HepG2 (cell line): ENCODE measurements at regions not wholly inside any gene's neighbourhood (a gene's known extent, or its start where the extent isn't known, plus 50 kb on each side); places are given as distances from the start of the nearest gene placed in this dataset.

Experiments
- GLMP ChIP-seq: sonication (generic); formaldehyde crosslinking; IDR thresholded peaks from 2 replicates; pipeline ENCODE4 v1.9.0; 2021; ENCODE audit warnings: missing genetic modification reagents, mild to moderate bottlenecking, borderline replicate concordance
- RFX1 ChIP-seq: fragments of 450-650 bp; IDR thresholded peaks from 2 replicates; pipeline ENCODE4 v1.6.1; 2017
- TAF1 ChIP-seq: sonication (generic); formaldehyde crosslinking; IDR thresholded peaks from 2 replicates; pipeline ENCODE4 v1.4.0; 2020; ENCODE audit warnings: missing genetic modification reagents
- TOE1 ChIP-seq: sonication (generic); formaldehyde crosslinking; IDR thresholded peaks from 2 replicates; pipeline ENCODE4 v1.4.0; 2020; ENCODE audit warnings: mild to moderate bottlenecking, missing genetic modification reagents
- ZNF614 ChIP-seq: IDR thresholded peaks from 2 replicates; pipeline ENCODE4 v1.6.1; 2018; ENCODE audit warnings: missing biosample characterization, missing genetic modification reagents, inconsistent platforms, borderline replicate concordance
- ZNF83 ChIP-seq: sonication (generic); formaldehyde crosslinking; IDR thresholded peaks from 2 replicates; pipeline ENCODE4 v1.4.0; 2020; ENCODE audit warnings: missing genetic modification reagents, mild to moderate bottlenecking, borderline replicate concordance

DNA sequence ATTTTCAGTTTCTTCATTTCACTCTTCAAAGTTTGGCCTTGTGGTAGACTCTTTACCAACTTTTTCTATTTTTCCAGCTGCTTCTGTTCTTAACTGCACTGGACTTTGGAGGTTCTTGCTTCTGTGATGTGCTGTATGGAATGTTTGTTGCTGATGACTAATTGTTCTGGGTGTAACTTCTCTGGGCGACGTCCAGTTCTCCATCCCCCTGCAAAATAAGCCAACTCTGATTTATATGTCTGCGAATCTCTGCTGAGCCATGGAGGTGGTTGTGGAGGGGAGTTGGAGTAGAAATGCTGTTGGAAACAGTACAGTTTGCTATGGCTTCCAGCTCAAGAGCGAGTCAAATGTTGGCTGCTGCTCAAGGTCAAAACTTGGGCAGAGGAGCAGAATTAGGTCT, 113.9 kb upstream of the DYRK2 start:
- TF ChIP-seq TAF1 (CRISPR knock-in tag) (no peak), ZNF83 (CRISPR knock-in tag) (no peak), ZNF614 (CRISPR knock-in tag) (no peak), TOE1 (CRISPR knock-in tag) (no peak), GLMP (CRISPR knock-in tag) (no peak), RFX1 (no peak)
